Naive thymus-derived CD4-positive, alpha-beta T cell (primary cell): ENCODE measurements at regions not wholly inside any gene's neighbourhood (a gene's known extent, or its start where the extent isn't known, plus 50 kb on each side); places are given as distances from the start of the nearest gene placed in this dataset.
"Not testable (repeated sequence)": the region's sequence is repeated elsewhere in the genome, so short reads cannot be mapped to it uniquely, and the experiment has no call there.

Experiments
- ATAC-seq: fragments of 150-1000 bp; cut with Tn5 transposase; 2 replicates; pipeline ENCODE4 v1.10.0; 2021; ENCODE audit warnings: mild to moderate bottlenecking, moderate library complexity
- CTCF ChIA-PET: fragments of 350-600 bp; sonication (Branson Sonifier 250); formaldehyde crosslinking; loops from one replicate; lab custom pipeline; 2021; ENCODE audit warnings: antibody characterized with exemption; lab: Charles Lee
- POLR2A ChIA-PET: fragments of 350-600 bp; sonication (Branson Sonifier 250); formaldehyde crosslinking; loops from one replicate; lab custom pipeline; 2021; ENCODE audit warnings: antibody characterized with exemption, inconsistent platforms; lab: Charles Lee
- DNase-seq, 9 donors: peaks; one replicate each; pipeline versions ENCODE4 v3.0.0 to v3.0.0-alpha.2; 2020 to 2022; ENCODE audit warnings: mixed read lengths in 1 of 9
- H3K27ac ChIP-seq: one replicate; pipeline ENCODE4 v1.7.0; 2013; ENCODE audit warnings: mild to moderate bottlenecking, low read depth, low read length, moderate library complexity
- H3K27me3 ChIP-seq, 2 donors: one replicate each; pipeline ENCODE4 v1.7.0; 2013; ENCODE audit warnings: low read length in 2 of 2, mild to moderate bottlenecking in 2 of 2, moderate library complexity in 2 of 2; ENCODE audit not compliant: control insufficient read depth in 2 of 2, insufficient read depth in 2 of 2
- H3K36me3 ChIP-seq, 3 experiments: 1 replicate in 2 of 3; 2 replicates in 1 of 3; pipeline ENCODE4 v1.7.0; 2013; ENCODE audit warnings: low read length in 3 of 3, mild to moderate bottlenecking in 3 of 3, moderate library complexity in 1 of 3; ENCODE audit not compliant: insufficient read depth in 3 of 3, control insufficient read depth in 2 of 3
- H3K4me1 ChIP-seq, 2 donors: one replicate each; pipeline ENCODE4 v1.7.0; 2013; ENCODE audit warnings: low read length in 2 of 2, mild to moderate bottlenecking in 2 of 2, moderate library complexity in 1 of 2; ENCODE audit not compliant: control insufficient read depth in 2 of 2, insufficient read depth in 2 of 2
- H3K4me3 ChIP-seq: 2 replicates; pipeline ENCODE4 v1.7.0; 2013; ENCODE audit warnings: mild to moderate bottlenecking, low read length
- H3K9me3 ChIP-seq, 3 experiments: 1 replicate in 2 of 3; 2 replicates in 1 of 3; pipeline ENCODE4 v1.7.0; 2013; ENCODE audit warnings: low read length in 3 of 3; ENCODE audit not compliant: control insufficient read depth in 2 of 3
- H3K27ac Mint-ChIP-seq, 9 donors: one replicate each; pipeline ENCODE4 v1.8.0; 2020 to 2022; ENCODE audit warnings: mixed read lengths in 9 of 9, mild to moderate bottlenecking in 8 of 9, moderate library complexity in 5 of 9, inconsistent platforms in 2 of 9
- H3K27me3 Mint-ChIP-seq, 5 donors: one replicate each; pipeline ENCODE4 v1.8.0; 2021 to 2022; ENCODE audit warnings: mixed read lengths in 5 of 5, mild to moderate bottlenecking in 1 of 5
- H3K36me3 Mint-ChIP-seq, 5 donors: one replicate each; pipeline ENCODE4 v1.8.0; 2020 to 2022; ENCODE audit warnings: mixed read lengths in 5 of 5, mild to moderate bottlenecking in 3 of 5, inconsistent platforms in 1 of 5
- H3K4me1 Mint-ChIP-seq, 7 donors: one replicate each; pipeline ENCODE4 v1.8.0; 2020 to 2022; ENCODE audit warnings: mixed read lengths in 7 of 7, mild to moderate bottlenecking in 3 of 7, inconsistent platforms in 1 of 7
- H3K4me3 Mint-ChIP-seq, 10 donors: one replicate each; pipeline ENCODE4 v1.8.0; 2020 to 2022; ENCODE audit warnings: mild to moderate bottlenecking in 10 of 10, mixed read lengths in 10 of 10, moderate library complexity in 6 of 10, inconsistent platforms in 2 of 10
- H3K9me3 Mint-ChIP-seq, 11 donors: one replicate each; pipeline ENCODE4 v1.8.0; 2020 to 2022; ENCODE audit warnings: mixed read lengths in 11 of 11, mild to moderate bottlenecking in 4 of 11, inconsistent platforms in 1 of 11, moderate library complexity in 1 of 11
- intact Hi-C, 2 donors: fragments of 100-400 bp; cut with micrococcal nuclease; formaldehyde crosslinking; loops; one replicate each; pipeline ENCODE4 v1.15.1; 2023

- no peaks in the 10 kb centered on the region for H3K4me1 Mint-ChIP-seq
- ATAC-seq (no peak), DNase-seq (no peak)
- CTCF ChIA-PET, result no interaction called here
- H3K27ac ChIP-seq, result no peak overlapping the region
- H3K36me3 ChIP-seq, result no peaks in the 10 kb centered on the region
- intact Hi-C loops, result no loop called here
- H3K4me1 ChIP-seq, result no peaks in the 10 kb centered on the region
- peaks cover 0 to 2% (median 0%) of the 10 kb centered on the region in 11 donors for H3K9me3 Mint-ChIP-seq
- no peaks in the 10 kb centered on the region for H3K27me3 Mint-ChIP-seq
- POLR2A ChIA-PET, result no interaction called here
- no peak overlapping the region for H3K4me3 Mint-ChIP-seq
- H3K27ac Mint-ChIP-seq, result no peak overlapping the region
- H3K36me3 Mint-ChIP-seq, result no peaks in the 10 kb centered on the region
- H3K4me3 ChIP-seq, result no peak overlapping the region
- H3K9me3 ChIP-seq, result no peaks in the 10 kb centered on the region
- no peaks in the 10 kb centered on the region for H3K27me3 ChIP-seq
Measured at GRCh38 chr6:120935016-120935415, 399.3 kb downstream of the TBC1D32 start.

GRCh38 chr6:120931520-120932180 is 402.6 kb downstream of the TBC1D32 start:
- H3K4me1 ChIP-seq, H3K36me3 Mint-ChIP-seq, H3K9me3 ChIP-seq, H3K27ac Mint-ChIP-seq, CTCF ChIA-PET, intact Hi-C loops, H3K27me3 Mint-ChIP-seq, H3K4me3 Mint-ChIP-seq, H3K4me1 Mint-ChIP-seq, H3K27me3 ChIP-seq, POLR2A ChIA-PET, DNase-seq, ATAC-seq, H3K27ac ChIP-seq, H3K36me3 ChIP-seq, H3K4me3 ChIP-seq, H3K9me3 Mint-ChIP-seq: not testable (repeated sequence)

GRCh38 chr6:120930500-120930899 is 403.8 kb downstream of the TBC1D32 start:
- H3K4me3 ChIP-seq, H3K27me3 ChIP-seq, H3K9me3 Mint-ChIP-seq, H3K9me3 ChIP-seq, ATAC-seq, POLR2A ChIA-PET, H3K36me3 ChIP-seq, H3K36me3 Mint-ChIP-seq, H3K4me1 ChIP-seq, CTCF ChIA-PET, H3K4me3 Mint-ChIP-seq, intact Hi-C loops, H3K27ac Mint-ChIP-seq, H3K27ac ChIP-seq, H3K4me1 Mint-ChIP-seq, DNase-seq, H3K27me3 Mint-ChIP-seq: not testable (repeated sequence)

- intact Hi-C loops, result no loop called here
- H3K27me3 Mint-ChIP-seq, result no peaks in the 10 kb centered on the region
- no peak overlapping the region for H3K27ac ChIP-seq
- ATAC-seq (no peak), DNase-seq (no peak)
- H3K36me3 ChIP-seq, result no peaks in the 10 kb centered on the region
- H3K9me3 Mint-ChIP-seq, result peaks cover 0 to 10% (median 0%) of the 10 kb centered on the region in 11 donors
- no peaks in the 10 kb centered on the region for H3K27me3 ChIP-seq
- H3K4me1 ChIP-seq, result no peaks in the 10 kb centered on the region
- H3K4me1 Mint-ChIP-seq, result no peaks in the 10 kb centered on the region
- H3K4me3 Mint-ChIP-seq, result no peak overlapping the region
- no peaks in the 10 kb centered on the region for H3K36me3 Mint-ChIP-seq
- no peaks in the 10 kb centered on the region for H3K9me3 ChIP-seq
- CTCF ChIA-PET, result no interaction called here
- H3K4me3 ChIP-seq, result no peak overlapping the region
- POLR2A ChIA-PET, result no interaction called here
- H3K27ac Mint-ChIP-seq, result no peak overlapping the region
Measured at GRCh38 chr6:120924214-120924613, 410.1 kb downstream of the TBC1D32 start.

- peak overlapping the region in 1 of 10 donors; percentile 41 for H3K4me3 Mint-ChIP-seq
- H3K9me3 Mint-ChIP-seq, result peaks cover 0 to 12% (median 2%) of the 10 kb centered on the region in 11 donors
- ATAC-seq, result no peak
- POLR2A ChIA-PET, result no interaction called here
- intact Hi-C loops, result no loop called here
- no peak overlapping the region for H3K4me3 ChIP-seq
- no peaks in the 10 kb centered on the region for H3K36me3 ChIP-seq
- H3K9me3 ChIP-seq, result no peaks in the 10 kb centered on the region
- H3K36me3 Mint-ChIP-seq, result no peaks in the 10 kb centered on the region
- no peak for DNase-seq
- H3K27me3 Mint-ChIP-seq, result peaks cover 0 to 4% (median 0%) of the 10 kb centered on the region in 5 donors
- no peak overlapping the region for H3K27ac ChIP-seq
- no peaks in the 10 kb centered on the region for H3K27me3 ChIP-seq
- CTCF ChIA-PET, result no interaction called here
- no peak overlapping the region for H3K27ac Mint-ChIP-seq
- no peaks in the 10 kb centered on the region for H3K4me1 ChIP-seq
- peaks cover 0 to 3% (median 0%) of the 10 kb centered on the region in 7 donors for H3K4me1 Mint-ChIP-seq
Measured at GRCh38 chr6:120918137-120918536, 416.1 kb downstream of the TBC1D32 start.

DNA sequence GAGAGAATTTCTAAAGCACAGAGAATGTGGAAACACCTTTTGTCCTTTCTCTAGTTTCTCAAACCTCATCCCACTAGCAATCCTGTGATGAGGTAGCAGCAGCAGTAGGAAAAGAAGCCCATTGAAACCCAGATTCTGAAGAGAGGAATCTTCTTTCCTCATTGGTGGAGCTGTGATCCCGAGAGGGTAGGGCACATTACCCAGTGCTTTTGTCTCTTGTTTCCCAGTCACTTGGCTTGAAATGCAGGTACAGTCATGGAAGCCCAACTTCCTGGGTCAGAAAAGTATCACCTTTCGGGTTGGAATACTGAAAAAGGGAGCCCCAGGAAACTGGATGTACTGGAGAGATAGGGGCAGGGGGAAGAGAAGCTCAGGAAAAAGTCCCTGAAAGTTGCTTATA is 417.4 kb downstream of the TBC1D32 start:
- Mint-ChIP-seq H3K4me3 (no peak overlapping the region), H3K36me3 (no peaks in the 10 kb centered on the region), H3K9me3 (peaks cover 0 to 12% (median 2%) of the 10 kb centered on the region in 11 donors), H3K27ac (no peak overlapping the region), H3K27me3 (peaks cover 0 to 4% (median 0%) of the 10 kb centered on the region in 5 donors), H3K4me1 (peaks cover 0 to 3% (median 0%) of the 10 kb centered on the region in 7 donors)
- Histone ChIP-seq H3K36me3 (no peaks in the 10 kb centered on the region), H3K4me1 (no peaks in the 10 kb centered on the region), H3K9me3 (no peaks in the 10 kb centered on the region), H3K27me3 (no peaks in the 10 kb centered on the region), H3K4me3 (no peak overlapping the region), H3K27ac (no peak overlapping the region)
- no peak for ATAC-seq
- DNase-seq, result no peak
- intact Hi-C loops, result no loop called here
- POLR2A ChIA-PET, result no interaction called here
- CTCF ChIA-PET, result no interaction called here

GRCh38 chr6:120913486-120913885 is 420.8 kb downstream of the TBC1D32 start:
- Histone ChIP-seq H3K27ac (no peak overlapping the region), H3K4me3 (no peak overlapping the region), H3K4me1 (no peaks in the 10 kb centered on the region), H3K27me3 (no peaks in the 10 kb centered on the region), H3K36me3 (no peaks in the 10 kb centered on the region), H3K9me3 (no peaks in the 10 kb centered on the region)
- intact Hi-C loops, result no loop called here
- H3K9me3 Mint-ChIP-seq, result peaks cover 0 to 18% (median 2%) of the 10 kb centered on the region in 11 donors
- DNase-seq, result no peak
- H3K27ac Mint-ChIP-seq, result no peak overlapping the region
- POLR2A ChIA-PET, result no interaction called here
- no peak overlapping the region for H3K4me3 Mint-ChIP-seq
- CTCF ChIA-PET, result no interaction called here
- H3K27me3 Mint-ChIP-seq, result peaks cover 0 to 4% (median 0%) of the 10 kb centered on the region in 5 donors
- H3K4me1 Mint-ChIP-seq, result peaks cover 0 to 3% (median 0%) of the 10 kb centered on the region in 7 donors
- no peak for ATAC-seq
- H3K36me3 Mint-ChIP-seq, result no peaks in the 10 kb centered on the region
